PC-3 (cell line): ENCODE measurements at regions not wholly inside any gene's neighbourhood (a gene's known extent, or its start where the extent isn't known, plus 50 kb on each side); places are given as distances from the start of the nearest gene placed in this dataset.

Experiments
- ATAC-seq: fragments of 200-7000 bp; cut with Tn5 transposase; 2 replicates; pipeline ENCODE4 v1.9.1; 2020; ENCODE audit warnings: mild to moderate bottlenecking, moderate library complexity
- BruUV-seq: library from RNA; stranded (reverse); fragments of 400-500 nt; replicated peaks from 2 replicates; lab custom pipeline; 2021; lab: Mats Ljungman, UMichigan
- CTCF ChIA-PET: fragments of 300-600 bp; sonication (Branson Sonifier 250); formaldehyde crosslinking; loops from one replicate; lab custom pipeline; 2022; ENCODE audit warnings: antibody characterized with exemption; lab: Charles Lee
- POLR2A ChIA-PET: fragments of 300-600 bp; sonication (Branson Sonifier 250); formaldehyde crosslinking; loops from one replicate; lab custom pipeline; 2022; ENCODE audit warnings: antibody characterized with exemption; ENCODE audit not compliant: unreplicated experiment; lab: Charles Lee
- DNase-seq: peaks from one replicate; pipeline ENCODE4 v3.0.0-alpha.2; 2015
- H2AFZ ChIP-seq: fragments of 300-600 bp; sonication (generic); 2 replicates; pipeline ENCODE4 v1.6.0; 2016; ENCODE audit warnings: antibody characterized with exemption, low read length
- H3F3A ChIP-seq: fragments of 300-600 bp; sonication (generic); one replicate; pipeline ENCODE4 v1.6.0; 2017; ENCODE audit warnings: antibody characterized with exemption, low read length, control low read depth, mild to moderate bottlenecking; ENCODE audit not compliant: unreplicated experiment
- H3K27ac ChIP-seq: fragments of 300-600 bp; sonication (generic); 2 replicates; pipeline ENCODE4 v1.5.1; 2016; ENCODE audit warnings: mild to moderate bottlenecking, low read length
- H3K27me3 ChIP-seq: fragments of 300-600 bp; sonication (generic); 2 replicates; pipeline ENCODE4 v1.6.1; 2016; ENCODE audit warnings: low read length, mixed read lengths
- H3K36me3 ChIP-seq: fragments of 300-600 bp; sonication (generic); 2 replicates; pipeline ENCODE4 v1.6.1; 2016; ENCODE audit warnings: low read depth, mixed run types, low read length, mixed read lengths
- H3K4me1 ChIP-seq: fragments of 300-600 bp; sonication (generic); 2 replicates; pipeline ENCODE4 v1.5.1; 2016; ENCODE audit warnings: low read length; ENCODE audit not compliant: insufficient read depth
- H3K4me2 ChIP-seq: fragments of 300-600 bp; sonication (generic); 2 replicates; pipeline ENCODE4 v1.6.0; 2016; ENCODE audit warnings: low read length
- H3K4me3 ChIP-seq: fragments of 300-600 bp; sonication (generic); 2 replicates; pipeline ENCODE4 v1.5.1; 2016; ENCODE audit warnings: mild to moderate bottlenecking, low read length, mixed read lengths
- H3K79me2 ChIP-seq: fragments of 300-600 bp; sonication (generic); 2 replicates; pipeline ENCODE4 v1.6.1; 2017; ENCODE audit warnings: low read length, mixed read lengths
- H3K9ac ChIP-seq: fragments of 300-600 bp; sonication (generic); 2 replicates; pipeline ENCODE4 v1.6.0; 2016; ENCODE audit warnings: mild to moderate bottlenecking, low read length
- H3K9me2 ChIP-seq: fragments of 300-600 bp; sonication (generic); replicated peaks from 2 replicates; pipeline ENCODE4 v1.6.1; 2016; ENCODE audit warnings: mixed run types, low read length, mixed read lengths
- H3K9me3 ChIP-seq: fragments of 300-600 bp; sonication (generic); 2 replicates; pipeline ENCODE4 v1.6.1; 2016; ENCODE audit warnings: low read length, mixed read lengths
- H4K20me1 ChIP-seq: fragments of 300-600 bp; sonication (generic); 2 replicates; pipeline ENCODE4 v1.6.1; 2016; ENCODE audit warnings: low read length, mixed read lengths
- CTCF ChIP-seq: fragments of 300-600 bp; sonication (generic); conservative IDR thresholded peaks from 2 replicates; pipeline ENCODE4 v1.5.1; 2017; ENCODE audit warnings: antibody characterized with exemption, low read depth, mild to moderate bottlenecking, low read length
- EZH2 ChIP-seq: fragments of 300-600 bp; sonication (generic); IDR thresholded peaks from one replicate; pipeline ENCODE4 v1.6.1; 2017; ENCODE audit warnings: antibody characterized with exemption, mild to moderate bottlenecking, low read length; ENCODE audit not compliant: unreplicated experiment
- EZH2phosphoT487 ChIP-seq: fragments of 300-600 bp; sonication (generic); IDR thresholded peaks from 2 replicates; pipeline ENCODE4 v1.6.1; 2018; ENCODE audit warnings: mild to moderate bottlenecking, antibody characterized with exemption, low read length, borderline replicate concordance
- intact Hi-C: fragments of 100-400 bp; cut with micrococcal nuclease; formaldehyde crosslinking; loops from 2 replicates; pipeline ENCODE4 v1.9.0; 2023

- POLR2A ChIA-PET, result no interaction called here
These were observed 126.6 kb upstream of the TMEM161B start for GRCh38 chr5:88395264-88395663.

DNA sequence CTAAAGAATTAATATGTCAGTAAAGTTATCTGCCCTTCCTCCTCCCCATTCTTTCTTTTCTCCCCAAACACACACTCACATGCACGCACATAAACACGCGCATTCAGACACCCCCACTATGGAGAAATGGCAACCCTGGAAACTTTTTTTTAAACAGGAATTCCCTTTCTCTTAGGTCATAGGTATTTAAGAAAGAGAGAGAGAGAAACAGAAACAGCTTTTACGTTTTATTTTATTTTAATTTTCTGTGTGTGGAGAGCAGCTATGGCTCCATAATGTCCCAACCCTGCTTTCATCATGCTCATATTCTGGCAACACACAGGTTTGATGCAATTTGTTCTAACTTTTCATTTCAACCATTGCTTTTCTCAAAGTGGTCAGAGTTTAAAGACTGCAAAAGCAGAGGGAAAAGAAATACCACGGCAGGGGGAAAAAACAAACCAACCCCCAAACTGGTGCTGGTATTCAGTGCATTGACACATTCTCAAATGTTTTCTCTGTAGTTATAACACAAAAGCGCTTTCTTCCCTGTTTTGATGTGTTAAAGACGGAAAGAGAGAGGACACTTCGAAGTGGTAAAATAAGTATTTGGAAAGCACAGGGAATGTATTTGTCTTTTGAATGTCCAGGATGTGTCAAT is 126.0 kb upstream of the TMEM161B start:
- no peak overlapping the region for H2AFZ ChIP-seq
- no peak for TF ChIP-seq EZH2phosphoT487
- no peak for TF ChIP-seq EZH2
- no peak for TF ChIP-seq CTCF

More at GRCh38 chr5:88395264-88395663, 126.6 kb upstream of the TMEM161B start:
- H3K36me3 ChIP-seq, result no peaks in the 10 kb centered on the region
- no peak overlapping the region for H3K4me3 ChIP-seq
- H2AFZ ChIP-seq, result no peak overlapping the region
- no peaks in the 10 kb centered on the region for H3F3A ChIP-seq
- H3K9me2 ChIP-seq, result no peaks in the 10 kb centered on the region
- BruUV-seq, result no TSS peak
- H4K20me1 ChIP-seq, result no peaks in the 10 kb centered on the region
- ATAC-seq, result no peak
- H3K27ac ChIP-seq, result no peak overlapping the region
- no peak for DNase-seq
- no peak overlapping the region for H3K9ac ChIP-seq
- CTCF ChIA-PET, result no interaction called here
- intact Hi-C loops, result no loop called here
- H3K4me1 ChIP-seq, result no peaks in the 10 kb centered on the region
- no peaks in the 10 kb centered on the region for H3K9me3 ChIP-seq
- TF ChIP-seq EZH2 (no peak), CTCF (no peak), EZH2phosphoT487 (no peak)
- H3K4me2 ChIP-seq, result no peak overlapping the region
- no peaks in the 10 kb centered on the region for H3K27me3 ChIP-seq
- no peaks in the 10 kb centered on the region for H3K79me2 ChIP-seq

More for the DNA sequence above, 126.0 kb upstream of the TMEM161B start:
- Histone ChIP-seq H3K36me3 (no peaks in the 10 kb centered on the region), H3K4me3 (no peak overlapping the region), H3K27me3 (no peaks in the 10 kb centered on the region), H3K4me2 (no peak overlapping the region), H3K9me3 (no peaks in the 10 kb centered on the region), H3F3A (no peaks in the 10 kb centered on the region), H3K4me1 (no peaks in the 10 kb centered on the region), H3K9me2 (no peaks in the 10 kb centered on the region), H3K9ac (no peak overlapping the region), H3K79me2 (no peaks in the 10 kb centered on the region), H3K27ac (no peak overlapping the region), H4K20me1 (no peaks in the 10 kb centered on the region)
- ATAC-seq (no peak), DNase-seq (no peak)
- intact Hi-C loops, result no loop called here
- no TSS peak for BruUV-seq
- CTCF ChIA-PET, result no interaction called here
- POLR2A ChIA-PET, result no interaction called here
